ENCODE measurements at regions not wholly inside any gene's neighbourhood (a gene's known extent, or its start where the extent isn't known, plus 50 kb on each side); places are given as distances from the start of the nearest gene placed in this dataset.

- DNase-seq, result no peak
Observed at GRCh38 chr7:139561-140243, 52.7 kb upstream of the FAM20C start.

GRCh38 chr7:140996-141395, 51.4 kb upstream of the FAM20C start:
- DNase-seq, result no peak

GRCh38 chr7:142248-142941, 50.0 kb upstream of the FAM20C start:
- no peak for DNase-seq

All from stimulated activated CD4-positive, alpha-beta T cell treated with anti-CD3 and anti-CD28 coated beads, Interleukin-2, amount 100 ng/mL, for 24 hours (primary cell).